Endothelial cell of umbilical vein (primary cell): ENCODE measurements at regions not wholly inside any gene's neighbourhood (a gene's known extent, or its start where the extent isn't known, plus 50 kb on each side); places are given as distances from the start of the nearest gene placed in this dataset.

ENCODE experiments used
- BruUV-seq: library from RNA; stranded (reverse); fragments of 400-500 nt; replicated peaks from 2 replicates; lab custom pipeline; 2021; lab: Mats Ljungman, UMichigan
- CTCF ChIA-PET: fragments of 300-600, 350-600 bp; sonication (Branson Sonifier 250); formaldehyde crosslinking; loops from one replicate; lab custom pipeline; 2021; ENCODE audit warnings: antibody characterized with exemption, inconsistent platforms; lab: Charles Lee
- POLR2A ChIA-PET: fragments of 300-600, 350-600 bp; sonication (Branson Sonifier 250); formaldehyde crosslinking; loops from one replicate; lab custom pipeline; 2021; ENCODE audit warnings: antibody characterized with exemption, inconsistent platforms; lab: Charles Lee
- DNase-seq: peaks from one replicate; pipeline ENCODE4 v3.0.0-alpha.2; 2011; ENCODE audit warnings: low read depth, low spot score
- FAIRE-seq: peaks from 2 replicates; lab custom pipeline; 2011; peaks lifted over from hg19 to GRCh38; lab: Jason Lieb, UNC
- H2AFZ ChIP-seq: 2 replicates; pipeline ENCODE4 v1.6.0; 2012; ENCODE audit warnings: low read depth, low read length, control low read depth, inconsistent platforms
- H3K27ac ChIP-seq: 2 replicates; pipeline ENCODE4 v1.5.1; 2011; ENCODE audit warnings: low read depth, mild to moderate bottlenecking, control low read depth, low read length, moderate library complexity; ENCODE audit not compliant: insufficient read depth
- H3K27me3 ChIP-seq, 2 experiments: 2 replicates each; pipeline versions ENCODE4 v1.6.0 to v1.6.1; 2011; ENCODE audit warnings: low read length in 2 of 2, mixed read lengths in 1 of 2; ENCODE audit not compliant: control insufficient read depth in 2 of 2, insufficient read depth in 2 of 2
- H3K36me3 ChIP-seq, 2 experiments: 2 replicates in 1 of 2; 3 replicates in 1 of 2; pipeline ENCODE4 v1.5.1; 2011; ENCODE audit warnings: low read length in 2 of 2, mild to moderate bottlenecking in 1 of 2, moderate library complexity in 1 of 2; ENCODE audit not compliant: control insufficient read depth in 2 of 2, insufficient read depth in 2 of 2; ENCODE audit errors: extremely low read depth in 1 of 2
- H3K4me1 ChIP-seq: 3 replicates; pipeline ENCODE4 v1.5.1; 2011; ENCODE audit warnings: mild to moderate bottlenecking, low read length; ENCODE audit not compliant: control insufficient read depth, insufficient read depth; ENCODE audit errors: extremely low read depth
- H3K4me2 ChIP-seq: 2 replicates; pipeline ENCODE4 v1.6.1; 2011; ENCODE audit warnings: low read length, control low read depth, mixed read lengths; ENCODE audit not compliant: insufficient read depth
- H3K4me3 ChIP-seq, 3 experiments: fragments of 200-600 bp in 1 of 3; sonication (generic), shearing (Covaris generic) in 1 of 3; replicated peaks in 1 of 3; 2 replicates each; pipeline ENCODE4 v1.5.1; 2011 to 2016; ENCODE audit warnings: control low read depth in 3 of 3, low read length in 3 of 3, mild to moderate bottlenecking in 2 of 3, inconsistent platforms in 1 of 3, low read depth in 1 of 3, moderate library complexity in 1 of 3; ENCODE audit not compliant: insufficient read depth in 1 of 3
- H3K79me2 ChIP-seq: 2 replicates; pipeline ENCODE4 v1.6.0; 2012; ENCODE audit warnings: low read length, inconsistent platforms; ENCODE audit not compliant: control insufficient read depth, insufficient read depth
- H3K9ac ChIP-seq: replicated peaks from 2 replicates; pipeline ENCODE3; 2011; ENCODE audit warnings: low read length, control low read depth; ENCODE audit not compliant: insufficient read depth; ENCODE audit errors: extremely low read depth
- H3K9me1 ChIP-seq: replicated peaks from 3 replicates; pipeline ENCODE4 v1.6.0; 2011; ENCODE audit warnings: mild to moderate bottlenecking, low read length; ENCODE audit not compliant: control insufficient read depth, insufficient read depth; ENCODE audit errors: extremely low read depth
- H3K9me3 ChIP-seq: replicated peaks from 2 replicates; pipeline ENCODE4 v1.5.1; 2012; ENCODE audit warnings: low read length, inconsistent platforms; ENCODE audit not compliant: control insufficient read depth, insufficient read depth
- H4K20me1 ChIP-seq: replicated peaks from 2 replicates; pipeline ENCODE3; 2011; ENCODE audit warnings: mild to moderate bottlenecking, low read length; ENCODE audit not compliant: control insufficient read depth, insufficient read depth; ENCODE audit errors: extremely low read depth
- CTCF ChIP-seq, 2 donors: IDR thresholded peaks; 1 replicate in 1 of 2; 2 replicates in 1 of 2; pipeline ENCODE4 v1.5.1; 2011; ENCODE audit warnings: low read length in 2 of 2, mild to moderate bottlenecking in 2 of 2, moderate library complexity in 2 of 2, control low read depth in 1 of 2, inconsistent platforms in 1 of 2, low read depth in 1 of 2; ENCODE audit not compliant: insufficient read depth in 1 of 2; ENCODE audit errors: extremely low read depth in 1 of 2
- EZH2 ChIP-seq: IDR thresholded peaks from 2 replicates; pipeline ENCODE4 v1.6.1; 2012; ENCODE audit warnings: borderline replicate concordance, low read depth, mild to moderate bottlenecking, moderate library complexity, low read length, inconsistent platforms; ENCODE audit not compliant: severe bottlenecking
- FOS ChIP-seq: IDR thresholded peaks from 2 replicates; pipeline ENCODE4 v1.6.1; 2011; ENCODE audit warnings: mild to moderate bottlenecking, low read length, moderate library complexity, borderline replicate concordance; ENCODE audit not compliant: insufficient read depth
- GATA2 ChIP-seq: IDR thresholded peaks from 2 replicates; pipeline ENCODE4 v1.7.0; 2011; ENCODE audit warnings: low read depth, mild to moderate bottlenecking, moderate library complexity, mixed read lengths, low read length; ENCODE audit not compliant: insufficient read length, insufficient read depth
- JUN ChIP-seq: IDR thresholded peaks from 2 replicates; pipeline ENCODE4 v1.6.1; 2011; ENCODE audit warnings: borderline replicate concordance, low read depth; ENCODE audit not compliant: insufficient read length, insufficient read depth
- MYC ChIP-seq: IDR thresholded peaks from one replicate; pipeline ENCODE4 v1.6.1; 2011; ENCODE audit warnings: mild to moderate bottlenecking, low read depth, low read length
- POLR2A ChIP-seq: IDR thresholded peaks from 2 replicates; pipeline ENCODE4 v1.6.1; 2012; ENCODE audit warnings: low read depth, mild to moderate bottlenecking, control low read depth, low read length
- POLR2AphosphoS5 ChIP-seq: IDR thresholded peaks from 2 replicates; pipeline ENCODE4 v1.6.1; 2012; ENCODE audit warnings: low read depth, mild to moderate bottlenecking, control low read depth, low read length, moderate library complexity; ENCODE audit not compliant: insufficient read depth
- dilution Hi-C: fragments of 300-500 bp; cut with MboI; formaldehyde crosslinking; loops from one replicate; pipeline ENCODE4 v1.15.0; 2019; ENCODE audit warnings: low sequenced_read_pairs; ENCODE audit not compliant: extremely low pct_ligation_motif_present
- intact Hi-C: fragments of 100-400 bp; cut with micrococcal nuclease; formaldehyde crosslinking; loops from one replicate; pipeline ENCODE4 v1.10.0; 2022
- TF ChIP-seq, protein P1 (sequence below): IDR thresholded peaks from 2 replicates; pipeline ENCODE4 v1.6.1; 2011; ENCODE audit not compliant: insufficient read depth, insufficient read length

GRCh38 chr3:144112036-144112435, 140.4 kb downstream of the DIPK2A start:
- ChIA-PET CTCF (interaction anchor here (0.9 kb wide), 1 partner anchor 32 kb away, joined by 3 read pairs; no protein-coding TSS in a partner anchor), POLR2A (no interaction called here)
- no peaks in the 10 kb centered on the region for H3K79me2 ChIP-seq
- DNase-seq, result no peak
- H3K9me1 ChIP-seq, result no peaks in the 10 kb centered on the region
- H3K4me3 ChIP-seq, result no peak overlapping the region
- H3K9ac ChIP-seq, result no peak overlapping the region
- H2AFZ ChIP-seq, result no peak overlapping the region
- no peaks in the 10 kb centered on the region for H3K27me3 ChIP-seq
- no peaks in the 10 kb centered on the region for H3K36me3 ChIP-seq
- no peaks in the 10 kb centered on the region for H3K4me1 ChIP-seq
- no peak overlapping the region for H3K4me2 ChIP-seq
- intact Hi-C loops (no loop called here), dilution Hi-C loops (no loop called here)
- no peak for FAIRE-seq
- no peaks in the 10 kb centered on the region for H3K9me3 ChIP-seq
- TF ChIP-seq CTCF (IDR thresholded peaks at IDR 0.05; ENCODE audit: extremely low read depth in 1 of 2, insufficient read depth in 1 of 2, low read depth in 1 of 2, low read length in 2 of 2), result no peak
- no peak for TF ChIP-seq MYC
- no peak for TF ChIP-seq POLR2AphosphoS5
- no peak for TF ChIP-seq FOS
- no peak for TF ChIP-seq POLR2A
- TF ChIP-seq EZH2, result no peak
- no peak for TF ChIP-seq JUN
- TF ChIP-seq, protein P1, sequence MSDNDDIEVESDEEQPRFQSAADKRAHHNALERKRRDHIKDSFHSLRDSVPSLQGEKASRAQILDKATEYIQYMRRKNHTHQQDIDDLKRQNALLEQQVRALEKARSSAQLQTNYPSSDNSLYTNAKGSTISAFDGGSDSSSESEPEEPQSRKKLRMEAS, result no peak
- no peak for TF ChIP-seq GATA2
- H3K27ac ChIP-seq, result no peak overlapping the region
- BruUV-seq, result no TSS peak
- no peaks in the 10 kb centered on the region for H4K20me1 ChIP-seq
